ENCODE measurements at regions not wholly inside any gene's neighbourhood (a gene's known extent, or its start where the extent isn't known, plus 50 kb on each side); places are given as distances from the start of the nearest gene placed in this dataset.
"Not testable (repeated sequence)": the region's sequence is repeated elsewhere in the genome, so short reads cannot be mapped to it uniquely, and the experiment has no call there.

GRCh38 chr1:143691400-143691891 is 280.3 kb downstream of the FAM72C start:
- peak in 1 of 2 donors; percentile 2 for DNase-seq

GRCh38 chr1:143689781-143690180 is 282.0 kb downstream of the FAM72C start:
- DNase-seq, result no peak

GRCh38 chr1:143680304-143680703 is 291.5 kb downstream of the FAM72C start:
- DNase-seq, result no peak

GRCh38 chr1:143672983-143673382 is 298.8 kb downstream of the FAM72C start:
- DNase-seq, result no peak

DNA sequence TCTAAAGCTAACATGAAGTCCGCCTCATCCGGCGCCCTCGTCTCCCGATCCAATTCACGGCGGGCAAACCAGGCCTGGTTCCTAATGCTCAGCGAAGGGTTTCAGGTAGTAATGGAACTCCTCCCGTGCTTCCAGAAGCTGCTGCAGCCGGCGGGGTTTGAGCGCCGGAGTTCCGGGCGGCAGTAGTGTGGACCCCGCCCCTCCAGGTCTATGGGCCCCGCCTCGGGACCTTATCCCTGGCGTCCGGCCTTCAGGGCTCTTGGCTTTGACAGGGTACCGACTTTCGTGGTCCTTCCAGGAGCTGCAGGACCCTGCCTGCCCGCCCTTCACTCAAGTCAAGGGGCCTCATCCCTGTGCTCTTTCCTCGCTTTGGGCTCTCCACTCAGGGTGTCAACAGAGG is 304.1 kb downstream of the FAM72C start:
- DNase-seq, result no peak

- DNase-seq, result no peak
These were observed 304.9 kb downstream of the FAM72C start for GRCh38 chr1:143666851-143667250.

- DNase-seq, result no peak
These were observed 306.2 kb downstream of the FAM72C start for GRCh38 chr1:143665606-143666005.

DNA sequence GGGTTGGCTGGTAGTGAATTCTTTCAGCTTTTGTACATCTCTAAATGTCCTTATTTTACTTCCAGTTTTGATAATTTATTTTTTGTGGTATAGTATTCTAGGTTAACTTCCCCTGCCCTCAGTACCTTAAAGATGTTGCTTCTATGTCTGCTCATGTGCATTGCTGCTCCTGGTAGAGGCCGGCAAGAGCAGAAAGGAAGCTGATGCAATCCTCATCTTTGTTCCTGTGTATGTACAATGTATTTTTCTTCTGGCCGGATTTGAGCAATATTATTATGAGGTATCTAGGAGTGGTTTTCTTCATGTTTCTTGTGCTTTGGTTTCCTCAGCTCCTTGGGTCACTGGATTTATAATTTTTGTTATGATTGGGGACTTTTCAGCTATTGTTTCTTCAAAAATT is 308.7 kb downstream of the FAM72C start:
- DNase-seq, result not testable (repeated sequence)

GRCh38 chr1:143661418-143662101 is 310.2 kb downstream of the FAM72C start:
- DNase-seq, result no peak

- DNase-seq, result no peak
These were observed 311.3 kb downstream of the FAM72C start for GRCh38 chr1:143660354-143660941.

- no peak for DNase-seq
These were observed 318.4 kb downstream of the FAM72C start for GRCh38 chr1:143653429-143653802.

- DNase-seq, result no peak
These were observed 318.9 kb downstream of the FAM72C start for GRCh38 chr1:143652744-143653428.

DNA sequence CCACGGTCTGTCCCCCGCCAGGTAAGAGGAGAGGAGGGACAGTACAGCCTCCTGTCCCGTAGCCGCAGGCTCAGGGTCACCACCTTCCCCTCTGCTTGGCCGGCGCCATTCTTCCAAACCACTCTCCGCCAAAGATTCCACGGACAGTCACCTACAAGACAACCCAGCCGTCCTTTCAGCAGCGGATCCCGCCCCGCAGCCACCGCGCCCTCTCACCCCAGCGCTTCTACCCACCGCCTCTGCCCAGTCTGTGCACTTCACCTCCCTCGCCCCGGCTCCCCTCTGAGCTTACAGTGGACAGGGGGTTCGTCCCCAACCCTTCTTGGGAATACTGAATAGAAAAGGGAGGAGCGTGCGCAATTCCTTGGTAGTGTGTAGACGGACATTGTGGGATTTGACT is 319.6 kb downstream of the FAM72C start:
- no peak for DNase-seq

DNA sequence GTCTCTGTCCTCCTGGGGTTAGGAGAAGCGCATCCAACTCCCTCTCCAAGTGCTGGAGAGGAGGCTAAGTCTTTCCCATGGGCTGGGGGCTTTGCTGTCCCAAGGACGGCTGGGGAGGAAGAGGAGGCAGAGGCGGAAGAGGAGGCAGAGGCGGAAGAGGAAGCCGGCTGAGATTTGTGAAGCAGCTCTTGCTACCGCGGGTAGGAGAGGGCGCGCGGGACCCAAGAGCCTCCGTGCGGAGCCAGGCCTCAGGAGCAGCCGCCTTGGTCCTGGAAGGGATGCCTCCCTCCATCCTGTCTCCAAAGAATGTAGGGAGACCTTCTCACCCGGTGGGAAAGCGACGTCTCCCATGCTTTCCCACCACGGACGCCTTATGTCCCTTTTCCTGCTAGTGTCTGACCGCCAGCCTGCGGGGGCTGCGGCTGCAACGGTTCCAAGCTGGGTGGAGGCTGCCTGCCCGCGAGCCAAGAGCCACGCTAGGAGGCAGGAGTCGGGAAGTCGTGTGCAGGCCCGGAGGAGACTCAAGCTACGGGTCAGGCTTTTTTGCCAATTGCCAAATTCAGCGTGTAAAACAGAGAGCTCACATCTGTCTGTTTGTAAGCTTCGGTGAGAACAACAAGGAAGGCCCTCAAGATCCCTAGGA is 320.3 kb downstream of the FAM72C start:
- DNase-seq, result no peak

DNA sequence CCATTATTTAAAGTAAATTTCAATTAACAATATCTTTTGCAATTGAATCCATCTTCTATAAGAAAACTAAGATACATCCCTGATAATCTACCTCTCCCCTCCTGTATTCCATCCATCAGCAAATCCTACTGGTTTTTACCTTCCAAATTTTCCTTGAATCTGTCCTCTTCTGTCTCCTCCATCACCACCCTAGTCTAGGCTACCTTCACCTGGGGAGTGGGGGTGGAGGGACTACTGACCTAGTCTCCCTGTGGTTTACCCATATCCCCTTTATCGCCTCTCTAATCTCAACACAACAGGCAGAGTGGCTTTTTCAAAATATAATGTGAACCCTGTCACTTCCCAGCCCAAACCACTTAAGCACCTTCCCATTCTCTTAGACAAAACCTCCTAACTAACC is 327.8 kb downstream of the FAM72C start:
- not testable (repeated sequence) for DNase-seq

DNA sequence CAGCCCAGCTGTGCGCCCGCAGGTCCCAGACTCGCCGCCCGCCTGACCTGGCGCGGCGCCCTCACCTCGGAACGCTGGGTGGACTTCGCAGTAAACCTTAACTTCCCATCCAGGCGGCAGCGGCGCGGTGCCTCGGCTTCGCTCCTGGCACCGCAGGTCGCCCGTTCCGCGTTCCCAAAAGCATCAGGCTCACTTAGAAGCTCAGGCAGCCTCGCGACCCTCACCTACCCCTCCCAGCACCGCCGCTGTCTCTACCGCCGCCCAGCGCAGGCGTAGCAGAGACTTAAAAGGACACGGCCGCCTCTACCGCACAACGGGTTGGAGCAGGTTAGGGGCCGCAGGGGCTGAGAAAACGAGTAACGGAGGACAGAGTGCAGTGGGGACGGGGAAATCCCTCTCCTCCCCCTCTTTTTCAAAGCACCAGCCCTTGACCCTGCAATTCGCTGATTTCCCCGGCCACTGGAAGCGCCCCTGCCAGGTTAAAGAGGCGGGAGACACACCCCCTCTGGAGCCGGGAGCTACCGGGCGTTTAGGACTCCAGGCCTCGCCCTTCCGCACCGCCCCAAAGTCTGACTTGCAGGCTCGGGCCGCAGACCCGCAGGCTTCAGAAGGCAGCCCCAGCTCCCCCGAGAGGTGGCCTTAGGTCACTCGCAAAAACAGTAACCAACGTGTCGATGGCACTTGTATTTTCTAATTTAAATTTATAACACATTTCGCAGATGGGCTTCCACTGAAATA is 328.5 kb downstream of the FAM72C start:
- no peak for DNase-seq

DNA sequence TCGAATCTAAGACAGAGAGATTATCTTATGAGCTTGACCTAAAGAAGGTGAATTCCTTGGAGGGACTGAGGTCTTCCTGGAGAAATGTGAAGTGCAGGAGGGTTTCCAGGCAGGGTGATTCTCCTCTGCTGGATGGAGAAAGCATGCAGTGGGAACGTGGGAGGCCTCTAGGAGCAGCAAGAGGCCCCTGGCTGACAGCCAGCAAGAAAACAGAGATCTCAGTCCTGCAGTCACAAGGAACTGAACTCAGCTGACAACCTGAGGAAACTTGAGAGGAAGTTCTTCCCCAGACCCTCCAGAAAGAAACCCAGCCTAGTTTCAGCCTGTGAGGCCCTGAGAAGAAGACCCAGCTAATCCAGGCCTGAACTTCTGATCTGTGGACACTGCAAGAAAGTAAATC is 345.9 kb downstream of the FAM72C start:
- DNase-seq, result no peak

DNA sequence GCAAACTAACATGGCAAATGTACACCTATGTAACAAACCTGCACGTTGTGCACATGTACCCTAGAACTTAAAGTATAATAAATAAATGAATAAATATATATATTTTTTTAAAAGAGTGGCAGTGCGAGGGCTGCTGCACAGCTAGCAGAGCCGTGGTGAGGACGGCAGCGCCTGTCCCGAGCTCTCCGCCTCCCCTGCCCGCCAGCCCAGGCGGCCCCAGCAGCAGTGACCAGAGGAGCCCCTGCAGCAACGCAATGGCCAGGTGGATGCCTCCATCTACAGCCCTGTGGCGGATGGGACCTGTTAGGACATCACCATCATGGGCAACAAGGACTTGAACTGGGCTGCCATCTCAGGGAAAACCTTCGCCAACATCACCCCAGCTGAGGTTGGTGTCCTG is 351.9 kb downstream of the FAM72C start:
- no peak for DNase-seq

DNA sequence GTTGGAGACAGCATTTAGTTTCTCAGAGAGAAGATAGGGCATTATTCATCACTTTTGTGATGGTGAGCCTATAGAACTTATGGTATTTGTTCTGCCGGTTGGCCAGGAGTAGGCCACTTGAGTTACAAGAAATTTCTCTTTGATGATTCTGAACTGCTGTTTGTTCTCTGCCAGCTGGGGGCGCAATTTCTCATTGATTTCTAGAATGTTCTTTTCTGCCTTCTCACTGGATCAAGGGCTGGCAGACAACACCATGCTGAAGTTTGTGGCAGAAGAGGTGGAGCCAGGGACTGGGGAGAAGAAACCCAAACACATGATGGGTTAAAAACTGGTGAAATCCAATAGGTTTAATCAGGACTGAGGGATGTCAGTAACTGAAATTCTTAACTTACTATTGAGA is 360.6 kb downstream of the FAM72C start:
- DNase-seq, result no peak

- no peak for DNase-seq
These were observed 361.6 kb downstream of the FAM72C start for GRCh38 chr1:143610196-143610595.

- DNase-seq, result no peak
These were observed 366.9 kb downstream of the FAM72C start for GRCh38 chr1:143604887-143605286.

DNA sequence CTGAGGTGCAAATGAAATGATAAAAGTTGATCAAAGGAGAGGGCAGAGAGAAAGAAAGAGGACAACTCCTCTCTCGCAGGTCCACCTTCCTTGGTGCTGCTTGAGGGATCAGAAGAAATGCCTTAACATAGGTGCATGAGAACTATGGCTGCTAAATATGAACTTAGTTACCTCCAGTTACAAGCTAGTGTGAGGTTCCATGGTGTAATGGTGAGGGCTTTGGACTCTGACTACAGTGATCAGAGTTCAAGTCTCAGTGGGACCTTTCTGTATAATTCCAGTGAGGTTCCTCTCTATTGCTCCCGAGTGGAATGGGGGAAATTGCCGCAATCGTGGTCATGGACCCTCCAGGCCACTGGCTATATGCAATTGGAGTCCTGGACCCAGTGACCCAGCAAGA is 387.3 kb downstream of the FAM72C start:
- DNase-seq, result no peak

Measured in stimulated activated CD4-positive, alpha-beta T cell treated with anti-CD3 and anti-CD28 coated beads, Interleukin-2, amount 100 ng/mL, for 24 hours (primary cell).